BJ (cell line): ENCODE measurements at regions not wholly inside any gene's neighbourhood (a gene's known extent, or its start where the extent isn't known, plus 50 kb on each side); places are given as distances from the start of the nearest gene placed in this dataset.
"Not testable (repeated sequence)": the region's sequence is repeated elsewhere in the genome, so short reads cannot be mapped to it uniquely, and the experiment has no call there.

Experiments
- CTCF ChIA-PET: fragments of 350-600 bp; formaldehyde crosslinking; extraction: SDS; loops from one replicate; lab custom pipeline; 2021; ENCODE audit warnings: antibody characterized with exemption, inconsistent platforms; lab: Yijun Ruan, JAX
- POLR2A ChIA-PET: fragments of 300-600 bp; sonication (Branson Sonifier 250); formaldehyde crosslinking; extraction: SDS; loops from one replicate; lab custom pipeline; 2021; ENCODE audit warnings: antibody characterized with exemption; lab: Charles Lee
- DNase-seq: peaks from one replicate; pipeline ENCODE4 v3.0.0-alpha.2; 2011; ENCODE audit warnings: low read depth
- H3K27me3 ChIP-seq: 2 replicates; pipeline ENCODE4 v1.6.0; 2011; ENCODE audit warnings: low read length; ENCODE audit not compliant: control insufficient read depth, insufficient read depth
- H3K36me3 ChIP-seq: 2 replicates; pipeline ENCODE4 v1.5.1; 2011; ENCODE audit warnings: low read length; ENCODE audit not compliant: control insufficient read depth, insufficient read depth
- H3K4me3 ChIP-seq: 2 replicates; pipeline ENCODE4 v1.5.1; 2011; ENCODE audit warnings: low read depth, mild to moderate bottlenecking, control low read depth, low read length
- CTCF ChIP-seq: IDR thresholded peaks from 2 replicates; pipeline ENCODE4 v1.5.1; 2011; ENCODE audit warnings: low read depth, mild to moderate bottlenecking, control low read depth, inconsistent platforms, low read length, moderate library complexity; ENCODE audit not compliant: insufficient read depth

- H3K4me3 ChIP-seq: no peak overlapping the region
- no peaks in the 10 kb centered on the region; the same call in 1 of the 2 replicates for H3K27me3 ChIP-seq
- ChIA-PET CTCF (interaction anchor here (0.7 to 1.2 kb wide), 3 partner anchors 27 to 1104 kb away, joined by 3 read pairs; no protein-coding TSS in a partner anchor), POLR2A (no interaction called here)
- DNase-seq: no peak
- no peak for TF ChIP-seq CTCF
- H3K36me3 ChIP-seq: no peaks in the 10 kb centered on the region
These were observed 213.4 kb upstream of the EGLN3 start for GRCh38 chr14:34164162-34164864.

GRCh38 chr14:34161351-34162082 lies 210.6 kb upstream of the EGLN3 start:
- Histone ChIP-seq H3K27me3 (no peaks in the 10 kb centered on the region; the same call in 1 of the 2 replicates), H3K36me3 (no peaks in the 10 kb centered on the region), H3K4me3 (no peak overlapping the region)
- POLR2A ChIA-PET: no interaction called here
- TF ChIP-seq CTCF: no peak
- CTCF ChIA-PET: no interaction called here
- no peak for DNase-seq

- no peak for TF ChIP-seq CTCF
- Histone ChIP-seq H3K36me3 (no peaks in the 10 kb centered on the region), H3K27me3 (no peaks in the 10 kb centered on the region; the same call in 1 of the 2 replicates), H3K4me3 (no peak overlapping the region)
- POLR2A ChIA-PET: no interaction called here
- CTCF ChIA-PET: no interaction called here
- DNase-seq: no peak
These were observed 209.7 kb upstream of the EGLN3 start for GRCh38 chr14:34160619-34161018.

GRCh38 chr14:34157651-34158050 lies 206.8 kb upstream of the EGLN3 start:
- H3K27me3 ChIP-seq: no peaks in the 10 kb centered on the region; the same call in 1 of the 2 replicates
- CTCF ChIA-PET: interaction anchor here (0.6 kb wide), 1 partner anchor 54 kb away, joined by 4 read pairs; no protein-coding TSS in a partner anchor
- no peaks in the 10 kb centered on the region for H3K36me3 ChIP-seq
- no peak for DNase-seq
- POLR2A ChIA-PET: no interaction called here
- no peak overlapping the region for H3K4me3 ChIP-seq
- no peak for TF ChIP-seq CTCF

GRCh38 chr14:34147461-34147860 lies 196.6 kb upstream of the EGLN3 start:
- DNase-seq: no peak
- CTCF ChIA-PET: no interaction called here

GRCh38 chr14:34140127-34140526 lies 189.3 kb upstream of the EGLN3 start:
- CTCF ChIA-PET: interaction anchor here (0.8 to 2.2 kb wide), 2 partner anchors 9 to 88 kb away, joined by 3 to 7 read pairs; no protein-coding TSS in a partner anchor
- H3K4me3 ChIP-seq, DNase-seq, POLR2A ChIA-PET, H3K27me3 ChIP-seq, H3K36me3 ChIP-seq: not testable (repeated sequence)

More at GRCh38 chr14:34147461-34147860, 196.6 kb upstream of the EGLN3 start:
- Histone ChIP-seq H3K36me3 (no peaks in the 10 kb centered on the region), H3K27me3 (no peaks in the 10 kb centered on the region), H3K4me3 (no peak overlapping the region)
- POLR2A ChIA-PET: no interaction called here
- TF ChIP-seq CTCF: no peak

GRCh38 chr14:34139160-34140121 lies 188.6 kb upstream of the EGLN3 start:
- H3K27me3 ChIP-seq, POLR2A ChIA-PET, H3K4me3 ChIP-seq, H3K36me3 ChIP-seq, DNase-seq: not testable (repeated sequence)
- CTCF ChIA-PET: interaction anchor here (0.8 to 2.2 kb wide), 3 partner anchors 10 to 89 kb away, joined by 3 to 7 read pairs (median 5); no protein-coding TSS in a partner anchor
